ENCODE measurements at regions not wholly inside any gene's neighbourhood (a gene's known extent, or its start where the extent isn't known, plus 50 kb on each side); places are given as distances from the start of the nearest gene placed in this dataset.

GRCh38 chr18:22290004-22290403 lies 120.6 kb downstream of the GATA6 start:
- Histone ChIP-seq H3K27ac (ENCODE audit: low read length) (no peak overlapping the region), H3K4me3 (ENCODE audit: low read length) (no peak overlapping the region), H3K9me2 (ENCODE audit: insufficient read depth, low read length) (no peaks in the 10 kb centered on the region), H4K20me1 (ENCODE audit: insufficient read depth) (no peaks in the 10 kb centered on the region), H2AFZ (ENCODE audit: low read depth, low read length) (no peak overlapping the region), H3K36me3 (ENCODE audit: insufficient read depth, low read length) (no peaks in the 10 kb centered on the region), H3K9me3 (ENCODE audit: low read length) (no peaks in the 10 kb centered on the region), H3F3A (ENCODE audit: insufficient read depth, low read length, poor library complexity, severe bottlenecking) (no peaks in the 10 kb centered on the region), H3K79me2 (replicated peaks; ENCODE audit: insufficient read depth, low read length) (no peaks in the 10 kb centered on the region), H3K27me3 (ENCODE audit: insufficient read depth, low read depth, low read length) (no peaks in the 10 kb centered on the region), H3K4me2 (ENCODE audit: low read length) (no peak overlapping the region), H3K9ac (ENCODE audit: low read length) (no peak overlapping the region)
- TF ChIP-seq MXI1 (conservative IDR thresholded peaks at IDR 0.05; ENCODE audit: poor library complexity, severe bottlenecking) (no peak), EP300 (conservative IDR thresholded peaks at IDR 0.05; ENCODE audit: poor library complexity, severe bottlenecking) (no peak), EZH2 (IDR thresholded peaks at IDR 0.05; ENCODE audit: borderline replicate concordance, insufficient read depth, low read length, poor library complexity, severe bottlenecking) (no peak), RAD21 (conservative IDR thresholded peaks at IDR 0.05) (no peak), POLR2AphosphoS5 (IDR thresholded peaks at IDR 0.05) (no peak), SMC3 (conservative IDR thresholded peaks at IDR 0.05; ENCODE audit: poor library complexity) (no peak), TAF1 (IDR thresholded peaks at IDR 0.05; ENCODE audit: low read depth) (no peak)
- TF ChIP-seq, protein P1, sequence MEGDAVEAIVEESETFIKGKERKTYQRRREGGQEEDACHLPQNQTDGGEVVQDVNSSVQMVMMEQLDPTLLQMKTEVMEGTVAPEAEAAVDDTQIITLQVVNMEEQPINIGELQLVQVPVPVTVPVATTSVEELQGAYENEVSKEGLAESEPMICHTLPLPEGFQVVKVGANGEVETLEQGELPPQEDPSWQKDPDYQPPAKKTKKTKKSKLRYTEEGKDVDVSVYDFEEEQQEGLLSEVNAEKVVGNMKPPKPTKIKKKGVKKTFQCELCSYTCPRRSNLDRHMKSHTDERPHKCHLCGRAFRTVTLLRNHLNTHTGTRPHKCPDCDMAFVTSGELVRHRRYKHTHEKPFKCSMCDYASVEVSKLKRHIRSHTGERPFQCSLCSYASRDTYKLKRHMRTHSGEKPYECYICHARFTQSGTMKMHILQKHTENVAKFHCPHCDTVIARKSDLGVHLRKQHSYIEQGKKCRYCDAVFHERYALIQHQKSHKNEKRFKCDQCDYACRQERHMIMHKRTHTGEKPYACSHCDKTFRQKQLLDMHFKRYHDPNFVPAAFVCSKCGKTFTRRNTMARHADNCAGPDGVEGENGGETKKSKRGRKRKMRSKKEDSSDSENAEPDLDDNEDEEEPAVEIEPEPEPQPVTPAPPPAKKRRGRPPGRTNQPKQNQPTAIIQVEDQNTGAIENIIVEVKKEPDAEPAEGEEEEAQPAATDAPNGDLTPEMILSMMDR (IDR thresholded peaks at IDR 0.05; ENCODE audit: poor library complexity, severe bottlenecking): no peak
- TF ChIP-seq, protein P2, sequence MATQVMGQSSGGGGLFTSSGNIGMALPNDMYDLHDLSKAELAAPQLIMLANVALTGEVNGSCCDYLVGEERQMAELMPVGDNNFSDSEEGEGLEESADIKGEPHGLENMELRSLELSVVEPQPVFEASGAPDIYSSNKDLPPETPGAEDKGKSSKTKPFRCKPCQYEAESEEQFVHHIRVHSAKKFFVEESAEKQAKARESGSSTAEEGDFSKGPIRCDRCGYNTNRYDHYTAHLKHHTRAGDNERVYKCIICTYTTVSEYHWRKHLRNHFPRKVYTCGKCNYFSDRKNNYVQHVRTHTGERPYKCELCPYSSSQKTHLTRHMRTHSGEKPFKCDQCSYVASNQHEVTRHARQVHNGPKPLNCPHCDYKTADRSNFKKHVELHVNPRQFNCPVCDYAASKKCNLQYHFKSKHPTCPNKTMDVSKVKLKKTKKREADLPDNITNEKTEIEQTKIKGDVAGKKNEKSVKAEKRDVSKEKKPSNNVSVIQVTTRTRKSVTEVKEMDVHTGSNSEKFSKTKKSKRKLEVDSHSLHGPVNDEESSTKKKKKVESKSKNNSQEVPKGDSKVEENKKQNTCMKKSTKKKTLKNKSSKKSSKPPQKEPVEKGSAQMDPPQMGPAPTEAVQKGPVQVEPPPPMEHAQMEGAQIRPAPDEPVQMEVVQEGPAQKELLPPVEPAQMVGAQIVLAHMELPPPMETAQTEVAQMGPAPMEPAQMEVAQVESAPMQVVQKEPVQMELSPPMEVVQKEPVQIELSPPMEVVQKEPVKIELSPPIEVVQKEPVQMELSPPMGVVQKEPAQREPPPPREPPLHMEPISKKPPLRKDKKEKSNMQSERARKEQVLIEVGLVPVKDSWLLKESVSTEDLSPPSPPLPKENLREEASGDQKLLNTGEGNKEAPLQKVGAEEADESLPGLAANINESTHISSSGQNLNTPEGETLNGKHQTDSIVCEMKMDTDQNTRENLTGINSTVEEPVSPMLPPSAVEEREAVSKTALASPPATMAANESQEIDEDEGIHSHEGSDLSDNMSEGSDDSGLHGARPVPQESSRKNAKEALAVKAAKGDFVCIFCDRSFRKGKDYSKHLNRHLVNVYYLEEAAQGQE (IDR thresholded peaks at IDR 0.05; ENCODE audit: borderline replicate concordance): no peak

DNA sequence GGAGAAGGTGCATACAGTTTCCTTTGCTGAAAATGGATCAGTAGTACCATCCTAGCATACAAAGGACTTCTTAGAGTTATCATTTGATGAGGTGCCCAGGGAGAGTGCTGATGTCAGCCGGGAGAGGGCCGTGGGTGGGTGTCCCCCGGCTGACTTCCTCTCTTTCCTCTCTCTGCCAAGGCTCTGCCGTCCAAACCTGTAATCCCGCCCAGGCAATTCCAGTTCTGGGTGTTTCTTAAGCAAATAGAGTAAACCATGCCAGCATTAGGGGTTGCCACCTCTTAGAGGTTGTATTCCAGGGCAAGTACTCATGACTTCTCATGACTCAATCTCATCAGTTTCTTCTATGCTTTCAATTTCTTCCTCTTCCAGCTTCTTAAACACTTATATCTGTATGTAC lies 117.2 kb downstream of the GATA6 start:
- Histone ChIP-seq H3K36me3 (ENCODE audit: insufficient read depth, low read length) (no peaks in the 10 kb centered on the region), H3F3A (ENCODE audit: insufficient read depth, low read length, poor library complexity, severe bottlenecking) (no peaks in the 10 kb centered on the region), H3K4me2 (ENCODE audit: low read length) (no peak overlapping the region), H3K9me3 (ENCODE audit: low read length) (no peaks in the 10 kb centered on the region), H3K4me3 (ENCODE audit: low read length) (no peak overlapping the region), H3K27me3 (ENCODE audit: insufficient read depth, low read depth, low read length) (no peaks in the 10 kb centered on the region), H3K9me2 (ENCODE audit: insufficient read depth, low read length) (no peaks in the 10 kb centered on the region), H3K27ac (ENCODE audit: low read length) (no peak overlapping the region), H3K9ac (ENCODE audit: low read length) (no peak overlapping the region), H4K20me1 (ENCODE audit: insufficient read depth) (no peaks in the 10 kb centered on the region), H3K79me2 (replicated peaks; ENCODE audit: insufficient read depth, low read length) (no peaks in the 10 kb centered on the region), H2AFZ (ENCODE audit: low read depth, low read length) (no peak overlapping the region)
- TF ChIP-seq POLR2AphosphoS5 (IDR thresholded peaks at IDR 0.05): no peak
- TF ChIP-seq TAF1 (IDR thresholded peaks at IDR 0.05; ENCODE audit: low read depth): no peak
- no peak for TF ChIP-seq MXI1 (conservative IDR thresholded peaks at IDR 0.05; ENCODE audit: poor library complexity, severe bottlenecking)
- TF ChIP-seq, protein P2 (IDR thresholded peaks at IDR 0.05; ENCODE audit: borderline replicate concordance): no peak
- TF ChIP-seq, protein P1 (IDR thresholded peaks at IDR 0.05; ENCODE audit: poor library complexity, severe bottlenecking): no peak
- TF ChIP-seq EZH2 (IDR thresholded peaks at IDR 0.05; ENCODE audit: borderline replicate concordance, insufficient read depth, low read length, poor library complexity, severe bottlenecking): no peak
- no peak for TF ChIP-seq EP300 (conservative IDR thresholded peaks at IDR 0.05; ENCODE audit: poor library complexity, severe bottlenecking)
- TF ChIP-seq RAD21 (conservative IDR thresholded peaks at IDR 0.05): no peak
- no peak for TF ChIP-seq SMC3 (conservative IDR thresholded peaks at IDR 0.05; ENCODE audit: poor library complexity)

Measured in neural cell (in vitro differentiated cells).